GM18519 (cell line): ENCODE measurements at regions not wholly inside any gene's neighbourhood (a gene's known extent, or its start where the extent isn't known, plus 50 kb on each side); places are given as distances from the start of the nearest gene placed in this dataset.
"Not testable (repeated sequence)": the region's sequence is repeated elsewhere in the genome, so short reads cannot be mapped to it uniquely, and the experiment has no call there.

Experiments used
- ATAC-seq: cut with Tn5 transposase; IDR thresholded peaks from one replicate; pipeline ENCODE4 v1.9.1; 2021; ENCODE audit warnings: mild to moderate bottlenecking, moderate library complexity; ENCODE audit not compliant: unreplicated experiment, low FRiP score

GRCh38 chr3:127420829-127421228 lies 133.0 kb upstream of the PRR20G start:
- ATAC-seq: no peak

GRCh38 chr3:127419641-127420553 lies 132.1 kb upstream of the PRR20G start:
- no peak for ATAC-seq

DNA sequence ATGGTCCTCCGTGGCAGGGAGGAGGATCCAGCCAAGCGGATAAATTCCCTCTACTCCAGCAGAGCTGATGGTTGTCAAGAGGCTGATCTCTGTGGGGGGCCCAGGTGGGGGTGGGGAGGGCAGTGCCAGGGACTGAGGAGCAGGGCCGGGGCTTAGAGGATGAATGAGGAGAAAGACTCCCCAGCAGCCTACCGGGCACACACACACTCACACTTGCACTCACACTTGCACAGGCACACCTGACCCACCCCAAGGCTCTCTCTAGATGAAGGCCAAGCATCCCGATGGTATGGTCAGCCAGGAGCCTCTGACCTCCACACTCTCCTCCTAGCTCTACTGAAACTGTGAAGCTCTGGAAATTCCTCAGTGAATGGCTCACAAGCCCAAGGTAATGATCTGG lies 131.3 kb upstream of the PRR20G start:
- no peak for ATAC-seq

DNA sequence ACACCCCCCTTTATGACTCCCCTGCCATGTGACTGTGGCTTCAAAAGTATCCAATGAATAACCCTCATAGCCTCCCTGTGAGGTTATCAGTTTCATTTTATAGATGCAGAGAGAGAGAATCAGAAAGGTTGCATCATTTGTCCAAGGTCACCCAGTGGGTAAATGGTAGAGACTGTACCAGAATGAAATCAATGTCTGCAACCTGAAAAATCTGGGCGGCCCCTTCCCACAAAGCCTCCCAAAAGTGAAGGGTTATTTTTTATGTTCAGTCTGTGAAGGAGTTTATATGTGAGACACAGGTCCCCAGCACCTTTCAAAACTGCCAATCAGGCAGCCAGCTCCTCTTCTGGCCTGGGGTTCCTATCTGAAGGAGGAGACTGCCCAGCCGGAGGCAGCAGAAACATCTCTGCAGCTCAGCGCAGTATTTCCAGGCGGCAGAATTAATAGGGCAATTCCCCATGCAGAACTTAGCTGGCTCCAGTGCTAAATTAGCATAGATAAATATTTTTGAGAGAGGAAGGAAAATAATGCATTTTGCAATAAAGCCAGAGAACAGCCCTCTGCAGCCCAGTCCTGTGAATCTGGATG lies 130.8 kb upstream of the PRR20G start:
- ATAC-seq: no peak

- no peak for ATAC-seq
Observed at GRCh38 chr3:127417709-127418559, 130.1 kb upstream of the PRR20G start.

- ATAC-seq: no peak
Observed at GRCh38 chr3:127413871-127414270, 126.0 kb upstream of the PRR20G start.

DNA sequence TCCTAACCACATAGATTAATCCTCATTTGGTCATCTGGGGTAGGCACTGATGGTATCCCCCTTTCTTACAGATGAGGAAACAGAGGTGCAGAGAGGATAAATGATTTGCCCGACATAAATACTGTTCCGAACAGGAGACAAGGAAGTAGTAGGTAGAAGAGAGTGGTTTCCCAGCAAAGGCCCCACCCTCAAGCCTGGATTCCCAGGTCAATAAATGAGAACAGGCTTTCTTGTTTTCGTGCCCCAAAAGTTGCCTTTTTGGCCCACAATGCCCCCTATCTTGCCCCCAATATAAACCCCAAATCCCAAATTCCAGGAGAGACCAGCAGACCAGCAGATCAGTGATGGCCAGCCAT lies 125.5 kb upstream of the PRR20G start:
- ATAC-seq: no peak

DNA sequence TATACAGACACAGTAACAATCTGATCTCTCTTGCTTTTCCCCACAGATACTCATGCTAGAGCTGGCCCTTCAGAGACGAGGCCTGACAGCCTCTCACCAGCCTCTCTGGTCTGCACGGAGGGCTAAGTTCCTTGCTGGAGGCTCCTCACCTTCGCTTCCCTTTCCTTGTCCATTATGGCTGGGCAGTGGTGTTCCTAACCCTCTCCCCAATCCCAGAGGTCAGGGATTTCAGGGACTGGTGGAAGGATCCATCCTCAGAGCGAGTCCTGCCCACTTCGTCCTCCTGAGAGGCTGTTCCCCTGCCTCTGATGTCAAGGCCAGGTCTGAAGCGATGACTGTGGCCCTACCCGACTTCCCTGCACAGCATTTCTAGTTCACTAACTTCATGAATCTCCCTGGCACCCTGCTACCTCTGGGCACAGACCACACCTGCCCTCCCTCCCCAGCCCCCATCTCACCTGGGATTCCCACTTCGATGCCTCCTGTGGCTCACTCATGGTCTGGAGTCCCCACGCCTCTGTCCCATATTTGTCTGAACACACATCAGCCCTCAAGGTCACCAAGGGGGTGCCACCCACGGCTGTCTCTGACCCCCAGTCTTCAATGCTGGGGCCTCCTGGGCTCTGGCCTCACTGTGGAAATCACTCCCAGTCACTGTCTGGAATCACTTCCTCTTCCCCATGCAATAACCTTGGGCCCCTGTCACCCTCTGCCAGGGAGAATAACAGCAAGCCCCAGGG lies 124.9 kb upstream of the PRR20G start:
- no peak for ATAC-seq

- not testable (repeated sequence) for ATAC-seq
Observed at GRCh38 chr3:127411875-127412274, 124.0 kb upstream of the PRR20G start.

DNA sequence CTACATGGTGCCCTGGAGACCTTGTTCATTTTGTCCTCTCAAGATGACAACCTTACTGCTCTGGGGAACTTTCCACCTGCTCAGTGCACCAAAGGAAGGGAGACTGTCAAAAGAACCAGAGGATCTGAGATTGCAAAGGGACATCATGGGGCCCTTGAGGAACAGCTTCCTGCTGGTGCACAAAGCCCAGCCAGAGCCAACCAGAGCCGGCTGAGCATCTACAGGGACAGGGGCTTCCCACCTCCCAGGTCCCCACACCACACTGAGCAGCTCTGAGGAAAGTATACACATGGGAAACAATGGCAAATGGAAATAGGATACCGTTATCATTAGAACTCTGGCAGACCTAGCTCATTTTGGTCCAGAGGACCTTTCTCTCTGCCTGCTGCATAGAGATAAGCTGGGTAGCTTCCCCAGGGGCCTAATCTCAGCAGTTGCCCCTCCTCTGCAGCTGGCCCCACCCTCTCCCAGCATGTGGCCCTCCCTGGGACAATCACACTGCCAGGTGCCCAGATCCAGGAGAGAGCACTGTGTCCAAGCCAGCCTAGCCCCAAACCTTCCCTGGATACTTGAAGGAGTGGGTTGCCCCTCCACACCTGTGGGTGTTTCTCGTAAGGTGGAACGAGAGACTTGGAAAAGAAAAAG lies 123.4 kb upstream of the PRR20G start:
- no peak for ATAC-seq

GRCh38 chr3:127410678-127411077 lies 122.8 kb upstream of the PRR20G start:
- ATAC-seq: no peak

GRCh38 chr3:127410137-127410488 lies 122.3 kb upstream of the PRR20G start:
- ATAC-seq: no peak

DNA sequence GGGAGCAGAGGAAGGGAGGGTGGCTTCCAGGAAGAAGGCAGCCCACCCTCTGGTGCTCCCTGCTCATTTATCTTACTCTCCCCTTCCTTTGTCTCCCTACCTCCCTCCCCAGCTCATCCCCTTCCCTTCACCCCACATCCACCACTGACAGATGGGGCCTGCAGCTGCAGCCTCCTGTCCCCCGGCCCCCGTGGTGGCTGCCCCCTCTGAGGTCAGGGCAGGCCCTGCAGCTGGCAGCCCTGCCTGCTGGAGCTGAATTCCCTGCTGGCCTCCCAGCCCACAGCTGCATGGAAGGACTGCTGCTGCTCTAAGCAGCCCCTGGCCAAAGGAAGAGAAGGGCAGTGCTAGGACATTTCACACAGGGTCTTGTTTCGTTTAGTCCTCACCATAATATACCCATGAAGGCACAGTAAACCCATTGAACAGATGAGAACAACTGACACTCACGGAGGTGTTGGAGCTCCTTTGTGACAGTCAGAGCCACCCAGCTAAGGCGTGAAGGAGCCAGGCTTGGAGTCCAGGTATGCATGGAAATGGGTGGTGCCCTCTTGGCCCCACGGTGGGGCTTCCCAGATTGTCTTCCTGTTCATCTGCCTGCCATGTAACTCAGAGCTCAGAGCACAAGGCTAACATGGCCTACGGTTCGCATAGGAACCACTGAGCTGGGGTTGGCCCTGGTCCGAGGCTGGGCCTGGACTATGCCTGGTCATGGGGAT lies 121.7 kb upstream of the PRR20G start:
- no peak for ATAC-seq

GRCh38 chr3:127408684-127409420 lies 121.0 kb upstream of the PRR20G start:
- ATAC-seq: no peak

- no peak for ATAC-seq
Observed at GRCh38 chr3:127408022-127408683, 120.3 kb upstream of the PRR20G start.

DNA sequence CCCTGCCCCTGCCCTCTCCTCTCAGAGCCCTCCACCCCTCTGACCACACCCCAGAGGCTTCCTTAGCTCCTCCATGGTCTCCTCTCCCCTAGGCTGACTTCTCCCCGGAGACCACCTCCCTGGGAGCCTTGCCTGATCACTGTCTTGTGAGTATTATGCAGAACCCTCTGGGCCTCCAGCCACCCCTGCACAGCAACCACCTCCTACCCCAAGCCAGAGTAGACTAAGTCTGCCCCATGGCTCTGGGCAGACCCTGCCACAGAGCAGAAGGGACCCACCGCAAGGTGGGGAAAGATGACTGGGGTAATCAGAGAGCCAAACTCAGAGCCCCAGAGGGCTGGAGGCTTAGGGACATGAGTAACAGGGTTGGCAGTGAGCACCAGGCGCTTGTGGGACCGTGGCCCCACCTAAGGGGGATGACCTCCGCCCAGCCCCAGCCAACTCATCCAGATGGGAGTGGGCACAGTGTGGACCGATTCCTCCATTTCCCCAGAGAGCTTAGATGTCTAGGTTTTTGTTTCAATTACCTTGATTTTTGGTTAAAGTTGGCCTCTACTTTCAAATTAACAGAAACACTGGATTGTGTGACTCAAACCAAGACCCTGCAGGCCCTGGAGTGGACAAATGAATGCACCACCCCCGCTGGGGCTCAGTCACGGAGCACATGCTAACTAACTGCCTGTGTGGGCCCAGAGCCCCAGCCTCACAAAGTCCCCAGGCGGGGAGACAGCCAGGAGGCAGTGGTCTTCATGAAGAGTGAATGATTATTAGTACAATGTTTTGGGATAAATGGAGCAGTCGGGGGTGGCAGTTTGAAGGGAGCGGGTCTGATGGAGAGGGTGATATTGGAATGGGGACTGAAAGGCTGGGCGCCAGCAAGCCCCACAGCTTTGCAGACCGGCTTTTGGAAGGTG lies 119.4 kb upstream of the PRR20G start:
- no peak for ATAC-seq

- ATAC-seq: no peak
Observed at GRCh38 chr3:127406309-127407025, 118.6 kb upstream of the PRR20G start.
